Fibroblast of mammary gland (primary cell): ENCODE measurements at regions not wholly inside any gene's neighbourhood (a gene's known extent, or its start where the extent isn't known, plus 50 kb on each side); places are given as distances from the start of the nearest gene placed in this dataset.
"Not testable (repeated sequence)": the region's sequence is repeated elsewhere in the genome, so short reads cannot be mapped to it uniquely, and the experiment has no call there.

Experiments
- DNase-seq: peaks from one replicate; pipeline ENCODE4 v3.0.0-alpha.2; 2010; ENCODE audit warnings: low read depth
- H3K4me3 ChIP-seq: 2 replicates; pipeline ENCODE4 v1.5.1; 2011; ENCODE audit warnings: low read depth, mild to moderate bottlenecking, low read length, moderate library complexity; ENCODE audit not compliant: control insufficient read depth
- TF ChIP-seq, protein P1 (sequence below): conservative IDR thresholded peaks from 2 replicates; pipeline ENCODE4 v1.5.1; 2011; ENCODE audit warnings: low read depth, low read length, inconsistent platforms; ENCODE audit not compliant: control insufficient read depth, insufficient read depth

DNA sequence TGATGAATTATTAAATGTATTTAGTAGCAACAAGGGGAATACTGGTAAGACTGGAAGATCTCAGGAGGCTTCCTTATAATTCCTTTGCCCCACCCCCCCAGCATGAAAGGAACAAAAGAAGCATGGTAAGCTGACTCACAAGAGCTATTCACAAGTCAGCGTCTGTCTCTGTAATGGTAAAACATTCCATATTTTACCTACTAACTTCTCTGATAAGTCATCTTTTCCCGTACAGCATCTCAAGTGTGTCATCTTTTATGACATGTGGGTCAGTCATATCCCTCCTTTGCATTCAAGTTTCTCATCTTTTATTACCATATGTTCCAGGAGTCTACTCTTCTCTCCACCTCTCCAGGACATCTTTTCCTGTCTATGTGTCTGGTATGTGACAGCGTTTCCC lies 241.3 kb downstream of the PLA2G4A start:
- H3K4me3 ChIP-seq: no peak overlapping the region
- DNase-seq: peak; percentile 30
- TF ChIP-seq, protein P1, sequence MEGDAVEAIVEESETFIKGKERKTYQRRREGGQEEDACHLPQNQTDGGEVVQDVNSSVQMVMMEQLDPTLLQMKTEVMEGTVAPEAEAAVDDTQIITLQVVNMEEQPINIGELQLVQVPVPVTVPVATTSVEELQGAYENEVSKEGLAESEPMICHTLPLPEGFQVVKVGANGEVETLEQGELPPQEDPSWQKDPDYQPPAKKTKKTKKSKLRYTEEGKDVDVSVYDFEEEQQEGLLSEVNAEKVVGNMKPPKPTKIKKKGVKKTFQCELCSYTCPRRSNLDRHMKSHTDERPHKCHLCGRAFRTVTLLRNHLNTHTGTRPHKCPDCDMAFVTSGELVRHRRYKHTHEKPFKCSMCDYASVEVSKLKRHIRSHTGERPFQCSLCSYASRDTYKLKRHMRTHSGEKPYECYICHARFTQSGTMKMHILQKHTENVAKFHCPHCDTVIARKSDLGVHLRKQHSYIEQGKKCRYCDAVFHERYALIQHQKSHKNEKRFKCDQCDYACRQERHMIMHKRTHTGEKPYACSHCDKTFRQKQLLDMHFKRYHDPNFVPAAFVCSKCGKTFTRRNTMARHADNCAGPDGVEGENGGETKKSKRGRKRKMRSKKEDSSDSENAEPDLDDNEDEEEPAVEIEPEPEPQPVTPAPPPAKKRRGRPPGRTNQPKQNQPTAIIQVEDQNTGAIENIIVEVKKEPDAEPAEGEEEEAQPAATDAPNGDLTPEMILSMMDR: no peak

DNA sequence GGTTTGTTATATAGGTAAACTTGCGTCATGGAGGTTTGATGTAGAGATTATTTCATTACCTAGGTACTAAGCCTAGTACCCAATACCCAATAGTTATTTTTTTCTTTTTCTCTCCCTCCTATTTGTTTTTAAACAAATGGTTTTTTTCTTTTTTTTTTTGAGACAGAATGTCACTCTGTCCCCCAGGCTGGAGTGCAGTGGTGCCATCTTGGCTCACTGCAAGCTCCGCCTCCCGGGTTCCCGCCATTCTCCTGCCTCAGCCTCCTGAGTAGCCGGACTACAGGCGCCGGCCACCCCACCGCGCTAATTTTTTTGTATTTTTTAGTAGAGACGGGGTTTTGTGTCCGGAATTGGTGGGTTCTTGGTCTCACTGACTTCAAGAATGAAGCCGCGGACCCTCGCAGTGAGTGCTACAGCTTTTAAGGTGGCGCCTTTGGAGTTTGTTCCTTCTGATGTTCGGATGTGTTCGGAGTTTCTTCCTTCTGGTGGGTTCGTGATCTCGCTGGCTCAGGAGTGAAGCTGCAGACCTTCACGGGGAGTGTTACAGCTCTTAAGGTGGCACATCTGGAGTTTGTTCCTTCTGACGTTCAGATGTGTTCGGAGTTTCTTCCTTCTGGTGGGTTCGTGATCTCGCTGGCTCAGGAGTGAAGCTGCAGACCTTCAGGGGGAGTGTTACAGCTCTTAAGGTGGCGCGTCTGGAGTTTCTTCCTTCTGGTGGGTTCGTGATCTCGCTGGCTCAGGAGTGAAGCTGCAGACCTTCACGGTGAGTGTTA lies 243.7 kb downstream of the PLA2G4A start:
- DNase-seq: peak; percentile 19
- H3K4me3 ChIP-seq: peak overlapping the region; percentile 46

DNA sequence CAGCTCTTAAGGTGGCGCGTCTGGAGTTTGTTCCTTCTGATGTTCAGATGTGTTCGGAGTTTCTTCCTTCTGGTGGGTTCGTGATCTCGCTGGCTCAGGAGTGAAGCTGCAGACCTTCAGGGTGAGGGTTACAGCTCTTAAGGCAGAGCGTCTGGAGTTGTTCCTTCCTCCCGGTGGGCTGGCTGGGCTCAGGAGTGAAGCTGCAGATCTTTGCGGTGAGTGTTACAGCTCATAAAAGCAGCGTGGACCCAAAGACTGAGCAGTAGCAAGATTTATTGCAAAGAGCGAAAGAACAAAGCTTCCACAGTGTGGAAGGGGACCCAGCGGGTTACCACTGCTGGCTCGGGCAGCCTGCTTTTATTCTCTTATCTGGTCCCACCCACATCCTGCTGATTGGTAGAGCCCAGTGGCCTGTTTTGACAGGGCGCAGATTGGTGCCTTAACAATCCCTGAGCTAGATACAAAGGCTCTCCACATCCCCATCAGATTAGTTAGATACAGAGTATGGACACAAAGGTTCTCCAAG lies 244.3 kb downstream of the PLA2G4A start:
- peak overlapping the region; percentile 46 for H3K4me3 ChIP-seq

DNA sequence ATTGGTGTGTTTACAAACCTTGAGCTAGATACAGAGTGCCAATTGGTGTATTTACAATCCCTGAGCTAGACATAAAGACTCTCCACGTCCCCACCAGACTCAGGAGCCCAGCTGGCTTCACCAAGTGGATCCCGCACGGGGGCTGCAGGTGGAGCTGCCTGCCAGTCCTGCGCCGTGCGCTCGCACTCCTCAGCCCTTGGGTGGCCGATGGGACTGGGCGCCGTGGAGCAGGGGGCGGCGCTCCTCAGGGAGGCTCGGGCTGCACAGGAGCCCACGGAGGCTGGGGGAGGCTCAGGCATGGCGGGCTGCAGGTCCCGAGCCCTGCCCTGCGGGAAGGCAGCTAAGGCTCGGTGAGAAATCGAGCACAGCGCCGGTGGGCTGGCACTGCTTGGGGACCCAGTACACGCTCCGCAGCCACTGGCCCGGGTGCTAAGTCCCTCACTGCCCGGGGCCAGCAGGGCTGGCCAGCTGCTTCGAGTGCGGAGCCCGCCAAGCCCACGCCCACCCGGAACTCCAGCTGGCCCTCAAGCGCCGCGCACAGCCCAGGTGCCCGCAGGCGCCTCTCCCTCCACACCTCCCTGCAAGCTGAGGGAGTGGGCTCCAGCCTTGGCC lies 245.0 kb downstream of the PLA2G4A start:
- not testable (repeated sequence) for H3K4me3 ChIP-seq, DNase-seq

More for the DNA sequence above, 244.3 kb downstream of the PLA2G4A start:
- peak; percentile 25 for DNase-seq

DNA sequence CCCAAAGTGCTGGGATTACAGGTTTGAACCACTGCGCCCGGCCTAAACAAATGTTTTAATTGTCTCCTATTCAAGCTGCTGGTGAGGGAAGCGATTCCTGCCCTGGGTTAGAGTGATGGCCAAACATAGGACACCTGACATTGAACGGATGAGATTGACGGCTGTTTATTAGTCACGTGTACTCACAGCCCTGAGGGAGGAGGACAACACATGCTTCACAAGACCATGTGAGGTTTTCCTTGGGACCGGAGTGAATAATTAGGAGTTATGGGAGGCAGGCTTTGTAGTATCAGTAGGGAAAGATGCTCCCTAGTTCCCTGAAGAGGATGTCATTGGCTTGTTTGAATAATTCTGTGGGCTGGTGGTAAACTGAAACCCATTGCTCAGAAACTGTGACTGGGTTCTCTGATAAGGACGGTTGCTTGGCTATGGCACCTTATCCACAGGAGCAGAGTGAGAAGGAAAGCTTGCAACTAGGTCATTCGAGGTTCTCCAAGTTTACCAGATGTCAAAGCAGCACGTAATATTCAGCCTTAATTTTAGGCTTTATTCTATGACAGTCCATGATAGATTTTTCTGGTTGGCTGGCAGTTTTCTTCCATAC lies 245.8 kb downstream of the PLA2G4A start:
- DNase-seq: no peak
- TF ChIP-seq, protein P1: no peak
- H3K4me3 ChIP-seq: no peak overlapping the region

DNA sequence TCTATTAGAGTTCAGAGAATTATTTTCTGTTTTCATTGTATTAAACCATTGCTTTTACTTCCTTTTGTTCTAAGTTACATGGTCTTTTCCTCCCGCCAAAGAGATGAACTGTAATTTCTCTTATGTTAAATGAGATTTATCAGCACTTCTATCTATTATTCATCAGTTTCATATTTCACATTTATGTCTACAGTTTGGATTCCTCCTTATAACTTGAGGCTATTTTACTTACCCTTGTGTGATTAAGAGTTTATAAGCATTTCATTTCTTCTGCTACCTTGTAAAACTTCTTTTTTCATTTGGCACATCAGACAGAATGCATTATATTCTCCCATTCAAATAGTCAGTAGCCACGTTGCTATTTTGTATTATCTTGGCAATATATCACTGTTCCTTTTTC lies 248.2 kb downstream of the PLA2G4A start:
- TF ChIP-seq, protein P1: no peak
- H3K4me3 ChIP-seq: no peak overlapping the region
- DNase-seq: no peak

DNA sequence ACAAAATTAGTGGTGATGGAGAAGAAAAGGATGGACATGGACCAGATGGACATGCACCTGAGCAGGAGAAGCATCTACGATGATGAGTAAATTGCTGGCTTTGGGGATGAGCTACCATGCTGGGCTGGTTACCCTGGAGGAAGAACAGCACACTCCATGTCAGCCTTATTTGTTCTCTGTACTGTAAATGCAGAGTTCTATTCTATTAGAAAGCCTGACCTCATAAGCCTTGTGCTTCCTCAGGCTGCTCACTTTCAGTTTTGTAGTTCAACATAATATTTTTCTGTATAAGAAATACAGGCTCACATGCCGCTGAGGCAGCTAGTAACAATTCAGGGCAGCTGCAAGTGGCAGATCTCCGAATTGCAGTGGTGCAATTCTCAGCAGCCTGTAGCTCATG lies 249.6 kb downstream of the PLA2G4A start:
- DNase-seq: no peak
- H3K4me3 ChIP-seq: no peak overlapping the region
- TF ChIP-seq, protein P1: no peak

DNA sequence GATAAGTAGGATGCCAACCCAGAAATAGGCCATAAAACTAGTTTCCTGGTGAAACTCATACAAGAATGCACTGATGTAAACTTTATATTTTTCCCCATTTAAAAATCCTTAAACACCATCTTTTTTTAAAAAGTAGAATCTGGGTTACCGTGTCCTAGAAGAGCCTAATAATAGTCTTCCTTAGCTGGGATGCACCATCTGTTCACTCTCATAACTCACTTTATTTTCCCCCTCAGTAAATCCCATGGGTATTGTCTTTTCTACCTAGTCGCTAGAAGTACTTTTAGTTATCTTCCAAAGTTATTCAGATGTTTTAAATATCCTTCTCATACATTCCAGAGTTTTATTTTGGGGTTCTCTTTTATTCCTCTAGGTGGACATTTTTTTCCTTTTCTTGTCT lies 250.2 kb downstream of the PLA2G4A start:
- TF ChIP-seq, protein P1: no peak
- H3K4me3 ChIP-seq: no peak overlapping the region
- DNase-seq: no peak
